ENCODE measurements at regions not wholly inside any gene's neighbourhood (a gene's known extent, or its start where the extent isn't known, plus 50 kb on each side); places are given as distances from the start of the nearest gene placed in this dataset.

- intact Hi-C loops (cut with DNase I; ENCODE audit: low total_unique reads) = no loop called here
These were observed 671.5 kb upstream of the GRM7 start for GRCh38 chr3:6189384-6189783.

DNA sequence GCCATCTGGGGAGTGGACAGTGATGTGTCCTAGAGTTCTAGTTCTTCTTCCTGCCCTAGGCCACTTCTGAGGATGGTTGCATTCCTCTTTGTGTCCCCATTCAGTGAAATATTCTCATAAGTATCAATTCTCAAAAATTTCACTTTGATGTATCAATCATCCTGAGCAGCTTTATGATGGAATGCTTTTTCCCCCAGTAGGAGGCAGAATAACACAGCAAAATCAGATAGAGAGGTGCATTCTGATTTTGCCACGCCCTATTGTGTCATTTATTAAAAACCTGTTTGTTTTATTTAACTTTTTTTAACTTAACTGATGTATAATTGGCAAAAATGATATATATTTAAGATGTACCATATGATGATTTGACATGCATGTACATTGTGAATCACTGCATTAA lies 656.0 kb upstream of the GRM7 start:
- 80 to 91% methylated on average over 1 of the region's 1 CpG for WGBS, 2 donors
- Histone ChIP-seq H3K36me3 (ENCODE audit: low read depth, missing control alignments) (no peaks in the 10 kb centered on the region), H3K27me3 (no peaks in the 10 kb centered on the region), H3K9me3 (no peaks in the 10 kb centered on the region), H3K4me3 (no peak overlapping the region), H3K4me1 (no peaks in the 10 kb centered on the region), H3K27ac (no peak overlapping the region)
- TF ChIP-seq, protein P1, sequence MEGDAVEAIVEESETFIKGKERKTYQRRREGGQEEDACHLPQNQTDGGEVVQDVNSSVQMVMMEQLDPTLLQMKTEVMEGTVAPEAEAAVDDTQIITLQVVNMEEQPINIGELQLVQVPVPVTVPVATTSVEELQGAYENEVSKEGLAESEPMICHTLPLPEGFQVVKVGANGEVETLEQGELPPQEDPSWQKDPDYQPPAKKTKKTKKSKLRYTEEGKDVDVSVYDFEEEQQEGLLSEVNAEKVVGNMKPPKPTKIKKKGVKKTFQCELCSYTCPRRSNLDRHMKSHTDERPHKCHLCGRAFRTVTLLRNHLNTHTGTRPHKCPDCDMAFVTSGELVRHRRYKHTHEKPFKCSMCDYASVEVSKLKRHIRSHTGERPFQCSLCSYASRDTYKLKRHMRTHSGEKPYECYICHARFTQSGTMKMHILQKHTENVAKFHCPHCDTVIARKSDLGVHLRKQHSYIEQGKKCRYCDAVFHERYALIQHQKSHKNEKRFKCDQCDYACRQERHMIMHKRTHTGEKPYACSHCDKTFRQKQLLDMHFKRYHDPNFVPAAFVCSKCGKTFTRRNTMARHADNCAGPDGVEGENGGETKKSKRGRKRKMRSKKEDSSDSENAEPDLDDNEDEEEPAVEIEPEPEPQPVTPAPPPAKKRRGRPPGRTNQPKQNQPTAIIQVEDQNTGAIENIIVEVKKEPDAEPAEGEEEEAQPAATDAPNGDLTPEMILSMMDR (IDR thresholded peaks at IDR 0.05) = peak in 2 of 3 experiments; percentile 18 to 20
- no peak for TF ChIP-seq POLR2A (IDR thresholded peaks at IDR 0.05)
- DNase-seq = no peak
- intact Hi-C loops (cut with DNase I; ENCODE audit: low total_unique reads) = no loop called here

More at GRCh38 chr3:6189384-6189783, 671.5 kb upstream of the GRM7 start:
- DNase-seq = no peak
- H3K36me3 ChIP-seq (ENCODE audit: low read depth, missing control alignments) = no peaks in the 10 kb centered on the region
- no peaks in the 10 kb centered on the region for H3K4me1 ChIP-seq
- no peak overlapping the region for H3K27ac ChIP-seq
- H3K27me3 ChIP-seq = no peaks in the 10 kb centered on the region
- TF ChIP-seq, protein P1 (IDR thresholded peaks at IDR 0.05) = no peak
- no peak for TF ChIP-seq POLR2A (IDR thresholded peaks at IDR 0.05)
- 88 to 100% methylated on average over 1 of the region's 1 CpG for WGBS, 2 donors
- H3K9me3 ChIP-seq = no peaks in the 10 kb centered on the region
- H3K4me3 ChIP-seq = no peak overlapping the region

DNA sequence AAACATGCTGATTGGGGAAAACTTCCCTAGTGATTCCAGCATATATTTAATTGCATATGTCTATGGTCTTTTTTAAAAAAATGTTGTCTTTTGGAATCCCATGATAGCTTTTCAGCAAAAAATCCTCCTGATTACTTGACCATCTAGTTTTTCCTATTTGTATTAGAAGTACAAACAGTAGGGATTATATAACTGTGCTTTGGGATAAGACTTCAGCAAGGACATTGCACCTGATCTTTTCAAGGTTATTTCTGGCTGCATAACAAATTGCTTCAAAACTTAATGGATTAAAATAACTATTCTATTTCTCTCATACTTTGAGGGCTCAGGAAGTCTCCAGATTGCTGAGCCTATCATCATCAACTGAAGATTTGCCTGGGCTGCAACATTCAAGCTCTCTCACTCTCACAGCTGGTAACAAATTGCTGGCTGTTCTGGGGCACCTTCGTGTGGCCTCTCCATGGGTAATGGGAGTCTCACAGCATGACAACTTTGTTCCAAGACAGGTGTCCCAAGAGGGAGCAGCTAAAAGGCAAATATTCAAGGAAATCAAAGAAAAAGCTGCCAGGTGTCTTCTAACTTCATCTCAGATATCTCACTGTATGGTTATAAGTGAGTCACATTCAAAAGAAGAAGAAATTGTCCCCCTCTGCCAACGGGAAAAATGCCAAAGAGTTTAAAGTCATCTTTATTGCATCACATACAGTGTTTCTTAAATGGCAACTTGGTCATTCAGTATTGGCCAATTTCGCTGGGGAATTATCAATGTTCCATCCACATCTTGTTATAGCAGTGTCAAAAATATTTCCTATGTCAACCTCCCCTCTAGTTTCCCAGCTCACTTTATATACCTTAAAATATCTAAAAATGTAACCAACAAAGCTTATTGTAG lies 644.5 kb upstream of the GRM7 start:
- no peak overlapping the region for H3K27ac ChIP-seq
- WGBS, 2 donors = 64 to 68% methylated on average over 3 of the region's 3 CpGs
- H3K4me3 ChIP-seq = no peak overlapping the region
- no peaks in the 10 kb centered on the region for H3K36me3 ChIP-seq (ENCODE audit: low read depth, missing control alignments)
- intact Hi-C loops (cut with DNase I; ENCODE audit: low total_unique reads) = no loop called here
- no peaks in the 10 kb centered on the region for H3K9me3 ChIP-seq
- H3K4me1 ChIP-seq = no peaks in the 10 kb centered on the region
- TF ChIP-seq, protein P1 (IDR thresholded peaks at IDR 0.05) = no peak
- no peak for TF ChIP-seq POLR2A (IDR thresholded peaks at IDR 0.05)
- H3K27me3 ChIP-seq = no peaks in the 10 kb centered on the region
- no peak for DNase-seq

DNA sequence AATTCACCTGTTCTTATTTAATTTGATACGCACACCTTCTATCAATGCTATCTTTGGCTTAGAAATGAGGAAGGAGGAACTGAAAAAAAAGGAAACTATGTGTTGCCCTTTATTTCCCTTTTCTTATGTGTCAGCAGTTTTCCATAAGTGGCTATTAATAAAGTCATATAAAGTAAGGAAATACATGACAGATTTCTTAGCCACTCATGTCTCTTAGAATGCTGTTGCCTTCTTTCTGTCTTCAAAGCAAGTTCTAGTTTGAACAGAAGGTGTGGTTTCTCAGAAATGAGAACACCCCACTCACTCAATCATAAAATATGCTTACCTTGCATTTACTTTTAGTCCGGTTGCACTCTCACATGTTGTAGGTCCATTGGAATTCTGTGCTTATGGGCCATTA lies 640.5 kb upstream of the GRM7 start:
- no peaks in the 10 kb centered on the region for H3K4me1 ChIP-seq
- intact Hi-C loops (cut with DNase I; ENCODE audit: low total_unique reads) = no loop called here
- H3K36me3 ChIP-seq (ENCODE audit: low read depth, missing control alignments) = no peaks in the 10 kb centered on the region
- no peak overlapping the region for H3K27ac ChIP-seq
- TF ChIP-seq POLR2A (IDR thresholded peaks at IDR 0.05) = no peak
- TF ChIP-seq, protein P1 (IDR thresholded peaks at IDR 0.05) = no peak
- no peaks in the 10 kb centered on the region for H3K9me3 ChIP-seq
- WGBS, 2 donors = 40 to 82% methylated on average over 2 of the region's 2 CpGs
- no peak for DNase-seq
- H3K4me3 ChIP-seq = no peak overlapping the region
- no peaks in the 10 kb centered on the region for H3K27me3 ChIP-seq

- Histone ChIP-seq H3K9me3 (no peaks in the 10 kb centered on the region), H3K27me3 (no peaks in the 10 kb centered on the region), H3K36me3 (ENCODE audit: low read depth, missing control alignments) (no peaks in the 10 kb centered on the region), H3K4me3 (no peak overlapping the region), H3K27ac (no peak overlapping the region), H3K4me1 (no peaks in the 10 kb centered on the region)
- WGBS, 2 donors = 34 to 45% methylated on average over 1 of the region's 1 CpG
- intact Hi-C loops (cut with DNase I; ENCODE audit: low total_unique reads) = no loop called here
- no peak for TF ChIP-seq POLR2A (IDR thresholded peaks at IDR 0.05)
- DNase-seq = no peak
These were observed 638.8 kb upstream of the GRM7 start for GRCh38 chr3:6222069-6222468.

Measured in testis (tissue), 2 donors.